ENCODE measurements at regions not wholly inside any gene's neighbourhood (a gene's known extent, or its start where the extent isn't known, plus 50 kb on each side); places are given as distances from the start of the nearest gene placed in this dataset.

GRCh38 chr16:86185089-86185488 is 286.1 kb downstream of the IRF8 start:
- Mint-ChIP-seq H3K36me3 (no peaks in the 10 kb centered on the region), H3K27ac (no peak overlapping the region), H3K4me1 (no peaks in the 10 kb centered on the region), H3K27me3 (peaks cover 5 to 9% of the 10 kb centered on the region in 2 donors), H3K4me3 (no peak overlapping the region), H3K9me3 (no peaks in the 10 kb centered on the region)
- ATAC-seq (replicated peaks) (no peak), DNase-seq (no peak)

- no peak overlapping the region for H3K4me3 Mint-ChIP-seq
- H3K27me3 Mint-ChIP-seq: peaks cover 12 to 17% of the 10 kb centered on the region in 2 donors
- H3K4me1 Mint-ChIP-seq: no peaks in the 10 kb centered on the region
- no peaks in the 10 kb centered on the region for H3K36me3 Mint-ChIP-seq
- H3K9me3 Mint-ChIP-seq: no peaks in the 10 kb centered on the region
- DNase-seq (no peak), ATAC-seq (replicated peaks) (no peak)
- H3K27ac Mint-ChIP-seq: no peak overlapping the region
Measured at GRCh38 chr16:86186313-86186712, 287.4 kb downstream of the IRF8 start.

- DNase-seq: no peak
- ATAC-seq (replicated peaks): no peak
- Mint-ChIP-seq H3K9me3 (no peaks in the 10 kb centered on the region), H3K4me1 (no peaks in the 10 kb centered on the region), H3K36me3 (no peaks in the 10 kb centered on the region), H3K4me3 (no peak overlapping the region), H3K27ac (no peak overlapping the region), H3K27me3 (peaks cover 34 to 39% of the 10 kb centered on the region in 2 donors)
Measured at GRCh38 chr16:86189934-86190333, 291.0 kb downstream of the IRF8 start.

DNA sequence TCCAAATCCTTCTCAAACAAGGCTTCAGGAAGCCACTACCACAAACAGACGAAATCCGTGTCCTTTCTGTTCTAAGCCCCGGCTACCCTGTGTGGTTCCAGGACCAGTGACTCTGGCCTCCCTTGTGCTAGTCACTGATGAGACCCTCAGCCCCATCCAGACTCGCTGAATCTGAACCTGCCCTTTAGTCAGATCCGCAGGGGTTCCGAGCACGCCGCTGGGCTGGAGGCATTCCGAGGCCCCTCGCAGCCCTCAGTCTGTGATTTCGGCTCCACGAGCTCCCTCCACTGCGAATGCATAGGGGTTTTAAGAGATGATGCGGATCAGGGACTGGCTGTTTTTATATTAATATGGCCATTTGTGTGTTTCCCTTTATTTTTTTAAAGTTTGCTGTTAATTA is 292.7 kb downstream of the IRF8 start:
- no peaks in the 10 kb centered on the region for H3K36me3 Mint-ChIP-seq
- H3K9me3 Mint-ChIP-seq: no peaks in the 10 kb centered on the region
- no peak overlapping the region for H3K27ac Mint-ChIP-seq
- peaks cover 36 to 56% of the 10 kb centered on the region in 2 donors for H3K27me3 Mint-ChIP-seq
- DNase-seq (no peak), ATAC-seq (replicated peaks) (no peak)
- no peak overlapping the region for H3K4me3 Mint-ChIP-seq
- H3K4me1 Mint-ChIP-seq: no peaks in the 10 kb centered on the region

GRCh38 chr16:86193528-86194193 is 294.7 kb downstream of the IRF8 start:
- Mint-ChIP-seq H3K27me3 (peaks cover 49 to 71% of the 10 kb centered on the region in 2 donors), H3K4me3 (no peak overlapping the region), H3K36me3 (no peaks in the 10 kb centered on the region), H3K9me3 (no peaks in the 10 kb centered on the region), H3K4me1 (no peaks in the 10 kb centered on the region), H3K27ac (no peak overlapping the region)
- ATAC-seq (replicated peaks) (no peak), DNase-seq (no peak)

DNA sequence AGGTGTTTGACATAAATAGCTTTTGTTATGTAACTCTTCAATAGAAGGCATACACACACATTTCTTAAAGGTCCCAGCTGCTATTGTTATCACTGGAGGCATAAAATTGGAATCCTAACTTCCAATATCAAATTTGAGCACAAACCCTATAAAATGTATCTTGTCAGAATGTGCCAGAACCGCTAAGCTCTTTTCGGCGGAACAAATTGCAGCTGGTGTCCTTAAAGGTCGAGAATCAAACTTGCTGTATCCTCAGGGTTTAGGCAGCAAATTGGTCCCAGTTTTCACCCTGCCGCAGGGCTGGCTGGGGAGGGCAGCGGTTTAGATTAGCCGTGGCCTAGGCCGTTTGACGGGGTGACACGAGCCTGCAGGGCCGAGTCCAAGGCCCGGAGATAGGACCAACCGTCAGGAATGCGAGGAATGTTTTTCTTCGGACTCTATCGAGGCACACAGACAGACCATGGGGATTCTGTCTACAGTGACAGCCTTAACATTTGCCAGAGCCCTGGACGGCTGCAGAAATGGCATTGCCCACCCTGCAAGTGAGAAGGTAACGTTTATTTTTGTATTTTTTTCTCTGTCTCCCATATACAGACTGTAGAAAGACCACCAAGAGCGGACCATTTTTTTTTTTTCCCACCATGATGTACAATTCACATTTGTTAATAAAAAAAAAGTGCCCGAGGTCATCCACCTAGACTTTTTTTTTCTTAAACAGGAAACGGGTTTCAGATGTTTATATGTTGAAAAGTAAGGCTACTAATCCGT is 297.1 kb downstream of the IRF8 start:
- peaks cover 58 to 87% of the 10 kb centered on the region in 2 donors for H3K27me3 Mint-ChIP-seq
- H3K36me3 Mint-ChIP-seq: no peaks in the 10 kb centered on the region
- no peak overlapping the region for H3K4me3 Mint-ChIP-seq
- no peaks in the 10 kb centered on the region for H3K9me3 Mint-ChIP-seq
- DNase-seq (no peak), ATAC-seq (replicated peaks) (no peak)
- H3K27ac Mint-ChIP-seq: no peak overlapping the region
- H3K4me1 Mint-ChIP-seq: no peaks in the 10 kb centered on the region

GRCh38 chr16:86196687-86197391 is 297.9 kb downstream of the IRF8 start:
- H3K27me3 Mint-ChIP-seq: peaks cover 58 to 88% of the 10 kb centered on the region in 2 donors
- ATAC-seq (replicated peaks): no peak
- H3K4me3 Mint-ChIP-seq: no peak overlapping the region
- no peaks in the 10 kb centered on the region for H3K36me3 Mint-ChIP-seq
- H3K9me3 Mint-ChIP-seq: no peaks in the 10 kb centered on the region
- no peak for DNase-seq
- no peaks in the 10 kb centered on the region for H3K4me1 Mint-ChIP-seq
- H3K27ac Mint-ChIP-seq: no peak overlapping the region

- no peaks in the 10 kb centered on the region for H3K36me3 Mint-ChIP-seq
- no peak overlapping the region for H3K4me3 Mint-ChIP-seq
- no peak for ATAC-seq (replicated peaks)
- peaks cover 50 to 87% of the 10 kb centered on the region in 2 donors for H3K27me3 Mint-ChIP-seq
- no peaks in the 10 kb centered on the region for H3K9me3 Mint-ChIP-seq
- DNase-seq: no peak
- H3K27ac Mint-ChIP-seq: no peak overlapping the region
- no peaks in the 10 kb centered on the region for H3K4me1 Mint-ChIP-seq
Measured at GRCh38 chr16:86198206-86199118, 299.5 kb downstream of the IRF8 start.

DNA sequence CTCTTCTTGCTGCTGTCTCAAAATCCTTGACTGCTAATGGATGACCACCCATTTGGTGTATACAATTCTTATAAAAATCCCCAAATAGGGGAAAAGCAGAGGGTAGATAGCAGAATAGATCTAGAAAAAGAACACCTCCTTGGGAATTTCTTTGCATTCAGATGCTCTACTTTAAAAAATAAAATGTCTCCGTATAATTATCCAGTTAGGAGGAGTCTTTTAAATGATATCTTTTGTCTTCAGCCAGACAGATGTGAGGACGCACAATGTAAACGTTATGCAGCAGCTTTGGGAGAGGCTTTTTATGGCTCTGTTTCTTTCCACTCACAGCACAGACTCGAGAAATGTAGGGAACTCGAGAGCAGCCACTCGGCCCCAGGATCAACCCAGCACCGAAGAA is 300.2 kb downstream of the IRF8 start:
- Mint-ChIP-seq H3K27me3 (peaks cover 45 to 86% of the 10 kb centered on the region in 2 donors), H3K9me3 (no peaks in the 10 kb centered on the region), H3K27ac (no peak overlapping the region), H3K4me1 (no peaks in the 10 kb centered on the region), H3K36me3 (no peaks in the 10 kb centered on the region), H3K4me3 (no peak overlapping the region)
- ATAC-seq (replicated peaks): no peak
- DNase-seq: no peak

DNA sequence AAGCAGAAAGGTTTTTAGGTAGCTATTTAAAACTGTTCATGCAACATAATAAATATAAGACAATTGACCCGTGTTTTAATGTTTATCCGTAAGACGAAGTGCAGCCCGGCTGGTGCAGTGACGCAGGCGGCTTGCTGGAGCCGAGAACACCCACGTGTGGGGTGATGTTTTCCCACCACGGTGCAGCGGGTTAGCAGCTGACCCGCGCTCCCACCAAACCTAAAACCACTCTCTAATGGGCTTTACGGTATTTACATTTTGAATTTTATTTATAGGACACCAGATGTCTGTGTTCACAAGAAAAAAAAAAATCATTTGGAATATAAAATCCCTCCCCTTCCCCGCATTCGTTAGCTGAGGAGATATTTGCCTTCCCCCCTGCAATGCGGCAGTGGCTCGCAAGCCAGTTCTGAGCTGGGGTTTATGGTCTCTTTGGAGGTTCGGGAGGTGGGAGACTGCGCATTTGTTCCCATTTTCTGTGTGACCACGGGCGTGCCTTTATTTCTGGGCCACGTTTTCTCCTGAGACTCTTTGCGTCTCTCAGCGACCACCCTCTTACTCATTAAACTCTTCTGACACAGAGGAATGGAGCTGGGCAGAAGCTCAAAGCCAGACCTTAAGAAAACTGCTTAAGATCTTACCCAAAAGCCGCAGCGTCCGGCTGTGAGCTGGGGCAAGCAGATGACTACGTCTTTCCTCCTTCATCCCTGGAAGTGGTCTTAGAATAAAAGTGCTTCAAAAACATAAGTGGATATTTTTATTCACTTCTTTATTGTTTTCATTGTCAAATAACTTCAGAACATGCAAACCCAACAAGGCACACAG is 301.1 kb downstream of the IRF8 start:
- ATAC-seq (replicated peaks) (no peak), DNase-seq (no peak)
- H3K27me3 Mint-ChIP-seq: peaks cover 41 to 77% of the 10 kb centered on the region in 2 donors
- no peaks in the 10 kb centered on the region for H3K4me1 Mint-ChIP-seq
- H3K9me3 Mint-ChIP-seq: no peaks in the 10 kb centered on the region
- no peak overlapping the region for H3K27ac Mint-ChIP-seq
- H3K4me3 Mint-ChIP-seq: no peak overlapping the region
- no peaks in the 10 kb centered on the region for H3K36me3 Mint-ChIP-seq

- ATAC-seq (replicated peaks) (no peak), DNase-seq (no peak)
- Mint-ChIP-seq H3K9me3 (no peaks in the 10 kb centered on the region), H3K27ac (no peak overlapping the region), H3K36me3 (no peaks in the 10 kb centered on the region), H3K4me1 (no peaks in the 10 kb centered on the region), H3K4me3 (no peak overlapping the region), H3K27me3 (peaks cover 41 to 70% of the 10 kb centered on the region in 2 donors)
Measured at GRCh38 chr16:86200722-86201121, 301.8 kb downstream of the IRF8 start.

DNA sequence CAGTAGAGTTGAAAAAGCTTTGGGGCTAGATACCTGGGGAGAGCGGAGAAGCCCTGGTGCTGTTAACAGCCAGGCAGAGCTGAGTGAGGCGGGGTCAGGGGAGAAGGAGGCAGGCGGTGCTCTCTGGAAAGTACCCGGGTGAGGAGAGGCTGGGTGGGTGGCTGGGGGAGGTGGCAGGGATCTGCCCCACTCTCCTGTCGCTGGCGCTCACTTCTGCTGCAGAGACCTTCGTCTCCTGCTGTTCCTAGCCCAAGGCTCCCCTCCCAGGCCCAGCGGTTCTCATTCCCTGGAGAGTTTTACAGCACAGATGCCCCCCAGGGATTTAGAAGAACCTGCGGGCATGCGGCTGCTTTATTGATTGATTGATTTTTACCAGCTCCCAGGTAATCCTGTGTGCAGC is 302.8 kb downstream of the IRF8 start:
- no peak overlapping the region for H3K27ac Mint-ChIP-seq
- no peaks in the 10 kb centered on the region for H3K9me3 Mint-ChIP-seq
- no peaks in the 10 kb centered on the region for H3K4me1 Mint-ChIP-seq
- DNase-seq (no peak), ATAC-seq (replicated peaks) (no peak)
- H3K27me3 Mint-ChIP-seq: peaks cover 38 to 60% of the 10 kb centered on the region in 2 donors
- H3K36me3 Mint-ChIP-seq: no peaks in the 10 kb centered on the region
- no peak overlapping the region for H3K4me3 Mint-ChIP-seq

- Mint-ChIP-seq H3K4me1 (no peaks in the 10 kb centered on the region), H3K36me3 (no peaks in the 10 kb centered on the region), H3K27ac (no peak overlapping the region), H3K9me3 (no peaks in the 10 kb centered on the region), H3K27me3 (peaks cover 33 to 56% of the 10 kb centered on the region in 2 donors), H3K4me3 (no peak overlapping the region)
- DNase-seq: no peak
- ATAC-seq (replicated peaks): no peak
Measured at GRCh38 chr16:86202267-86202666, 303.3 kb downstream of the IRF8 start.

Measured in stimulated activated naive B cell treated with anti-CD40 and anti-IgM and Interleukin-4, amounts not matched to agents 10 μg/mL and 1 μg/mL and 100 μg/mL, for 72 hours (primary cell).